MG63 (cell line): ENCODE measurements at regions not wholly inside any gene's neighbourhood (a gene's known extent, or its start where the extent isn't known, plus 50 kb on each side); places are given as distances from the start of the nearest gene placed in this dataset.
"Not testable (repeated sequence)": the region's sequence is repeated elsewhere in the genome, so short reads cannot be mapped to it uniquely, and the experiment has no call there.

Experiments
- DNase-seq: peaks from one replicate; pipeline ENCODE4 v3.0.0-alpha.2; 2020
- H3K27me3 ChIP-seq: fragments of 250-450 bp; sonication (Bioruptor Pico); 2 replicates; pipeline ENCODE4 v1.5.1; 2020; ENCODE audit warnings: mild to moderate bottlenecking, moderate library complexity
- H3K36me3 ChIP-seq: fragments of 250-450 bp; sonication (Bioruptor Pico); 2 replicates; pipeline ENCODE4 v1.5.1; 2020; ENCODE audit warnings: mild to moderate bottlenecking, moderate library complexity
- H3K4me3 ChIP-seq: fragments of 250-450 bp; sonication (Bioruptor Pico); 2 replicates; pipeline ENCODE4 v1.5.1; 2020; ENCODE audit warnings: mild to moderate bottlenecking, moderate library complexity
- H3K9me3 ChIP-seq: fragments of 250-450 bp; sonication (Bioruptor Pico); 2 replicates; pipeline ENCODE4 v1.5.1; 2020; ENCODE audit warnings: mild to moderate bottlenecking, moderate library complexity

- no peak for DNase-seq
- Histone ChIP-seq H3K9me3 (peaks cover 4% of the 10 kb centered on the region; the same call in 1 of the 2 replicates), H3K36me3 (no peaks in the 10 kb centered on the region), H3K4me3 (no peak overlapping the region), H3K27me3 (0 out of 2 replicates have a peak, but pooled peaks cover 3% of the 10 kb centered on the region)
Observed at GRCh38 chr5:152704286-152704685, 299.2 kb upstream of the NMUR2 start.

DNA sequence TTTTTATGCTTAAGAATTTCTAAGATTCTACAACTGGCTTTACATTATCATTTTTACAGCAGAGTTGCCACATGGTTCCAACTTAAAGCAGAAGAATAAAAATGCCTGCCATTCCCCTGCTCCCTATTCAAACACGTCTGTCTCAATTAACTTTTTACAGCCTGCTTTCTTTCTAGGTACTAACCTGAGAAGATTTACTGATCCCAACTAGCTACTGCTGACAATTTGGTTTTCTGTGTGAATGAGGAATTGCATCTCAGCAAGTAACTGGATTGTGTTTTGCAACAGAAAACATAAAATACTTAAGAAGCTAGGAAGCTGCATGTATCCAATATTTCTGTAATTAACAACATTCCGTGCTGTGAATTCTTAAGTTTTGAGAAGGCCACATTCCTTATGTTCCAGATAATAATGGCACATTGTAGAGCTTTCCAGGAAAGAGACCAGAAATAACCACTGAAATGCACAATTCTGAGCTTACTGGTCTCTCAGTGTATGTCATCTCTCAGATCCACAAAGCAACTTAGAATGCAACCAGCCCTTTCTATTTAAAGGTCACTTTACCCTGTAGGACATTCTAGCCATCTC, 306.8 kb upstream of the NMUR2 start:
- DNase-seq = no peak
- Histone ChIP-seq H3K36me3 (no peaks in the 10 kb centered on the region), H3K27me3 (0 out of 2 replicates have a peak, but pooled peaks cover 2% of the 10 kb centered on the region), H3K9me3 (no peaks in the 10 kb centered on the region), H3K4me3 (no peak overlapping the region)

DNA sequence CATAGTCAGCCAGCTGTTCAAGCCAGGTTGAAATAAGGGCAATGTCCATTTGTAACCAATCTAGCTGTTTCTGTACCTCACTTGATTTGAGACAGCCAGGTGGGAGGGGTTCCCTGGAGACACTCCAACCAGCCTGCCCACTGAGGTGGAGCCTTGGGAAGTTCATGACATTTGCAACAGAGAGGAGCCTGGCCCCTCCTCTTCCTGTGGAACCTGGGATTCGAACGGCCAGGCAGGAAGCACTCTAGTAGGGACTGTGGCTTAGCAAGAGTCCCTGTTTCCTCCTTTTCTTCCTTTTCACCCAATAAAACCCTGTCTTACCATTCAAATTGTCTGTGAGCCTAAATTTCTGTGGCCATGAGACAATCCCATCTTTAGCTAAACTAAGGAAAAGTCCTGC, 312.3 kb upstream of the NMUR2 start:
- DNase-seq = no peak
- no peaks in the 10 kb centered on the region for H3K9me3 ChIP-seq
- no peaks in the 10 kb centered on the region for H3K27me3 ChIP-seq
- no peak overlapping the region for H3K4me3 ChIP-seq
- H3K36me3 ChIP-seq = no peaks in the 10 kb centered on the region

DNA sequence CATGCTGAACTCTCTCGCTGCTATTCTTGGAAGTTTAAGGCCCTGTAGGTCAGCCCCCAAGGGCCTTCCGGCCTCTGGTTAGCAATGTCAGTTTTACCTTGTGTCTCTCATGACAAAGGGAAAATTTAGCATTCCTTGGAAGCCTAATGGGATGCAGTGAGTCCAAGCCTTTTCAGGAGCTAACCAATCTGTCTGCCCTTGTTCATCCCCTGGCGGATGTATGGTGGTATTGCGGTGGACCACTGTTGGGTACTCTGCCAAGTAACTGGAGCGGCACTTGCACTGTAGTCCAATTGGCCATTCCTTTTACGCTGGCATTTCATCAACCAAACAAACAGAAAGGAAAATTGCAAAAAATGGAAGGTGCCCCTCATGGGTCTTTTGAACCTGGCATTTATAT, 318.4 kb upstream of the NMUR2 start:
- Histone ChIP-seq H3K27me3 (no peaks in the 10 kb centered on the region), H3K36me3 (no peaks in the 10 kb centered on the region), H3K9me3 (no peaks in the 10 kb centered on the region), H3K4me3 (no peak overlapping the region)
- no peak for DNase-seq

GRCh38 chr5:152730176-152730575, 325.1 kb upstream of the NMUR2 start:
- H3K4me3 ChIP-seq = no peak overlapping the region
- no peaks in the 10 kb centered on the region for H3K27me3 ChIP-seq
- no peaks in the 10 kb centered on the region for H3K9me3 ChIP-seq
- no peak for DNase-seq
- H3K36me3 ChIP-seq = no peaks in the 10 kb centered on the region

GRCh38 chr5:152736906-152737305, 331.8 kb upstream of the NMUR2 start:
- Histone ChIP-seq H3K27me3 (no peaks in the 10 kb centered on the region; the same call in 1 of the 2 replicates), H3K9me3 (no peaks in the 10 kb centered on the region), H3K4me3 (no peak overlapping the region), H3K36me3 (no peaks in the 10 kb centered on the region)
- DNase-seq = peak; percentile 4

DNA sequence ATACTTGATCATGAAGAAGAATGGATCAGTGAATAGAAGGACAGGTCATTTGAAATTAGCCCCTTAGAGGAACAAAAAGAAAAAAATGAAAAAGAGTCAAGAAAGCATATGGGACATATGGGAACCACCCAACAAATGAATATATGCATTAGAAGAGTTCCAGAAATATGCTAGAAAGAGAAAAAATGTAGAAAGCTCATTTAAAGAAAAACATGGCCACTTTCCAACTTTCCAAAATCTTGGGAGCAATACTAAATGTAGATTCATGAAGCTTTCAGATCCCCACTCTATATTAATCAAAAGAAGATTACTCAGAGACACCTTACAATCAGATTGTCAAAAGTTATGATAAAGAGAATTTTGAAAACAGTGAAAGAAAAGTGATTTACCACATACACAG, 334.8 kb upstream of the NMUR2 start:
- Histone ChIP-seq H3K9me3 (no peaks in the 10 kb centered on the region), H3K27me3 (no peaks in the 10 kb centered on the region; the same call in 1 of the 2 replicates), H3K4me3 (no peak overlapping the region), H3K36me3 (no peaks in the 10 kb centered on the region)
- DNase-seq = no peak

GRCh38 chr5:152741126-152741525, 336.0 kb upstream of the NMUR2 start:
- not testable (repeated sequence) for H3K27me3 ChIP-seq

GRCh38 chr5:152787709-152788217, 382.7 kb upstream of the NMUR2 start:
- H3K4me3 ChIP-seq, H3K27me3 ChIP-seq, H3K36me3 ChIP-seq, H3K9me3 ChIP-seq, DNase-seq: not testable (repeated sequence)

More at GRCh38 chr5:152741126-152741525, 336.0 kb upstream of the NMUR2 start:
- not testable (repeated sequence) for H3K9me3 ChIP-seq, H3K36me3 ChIP-seq, DNase-seq, H3K4me3 ChIP-seq

DNA sequence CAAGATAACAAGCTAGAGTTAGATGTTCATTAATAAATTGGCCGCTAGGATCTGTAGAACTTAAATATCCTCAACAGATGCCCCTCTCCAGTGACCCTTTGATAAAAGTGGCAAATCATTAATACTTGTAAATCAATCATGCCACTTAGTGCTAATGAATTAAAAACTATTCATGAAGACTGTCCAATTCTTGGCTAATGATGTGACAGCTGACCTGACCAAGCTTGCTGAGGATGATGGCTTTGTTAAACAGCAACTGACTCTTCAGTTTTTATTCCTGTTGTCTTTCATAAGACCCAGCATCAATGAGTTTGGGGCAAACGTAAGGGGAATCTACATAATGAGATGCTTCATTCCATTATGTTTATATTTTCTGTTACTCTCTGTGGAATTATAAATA, 396.8 kb upstream of the NMUR2 start:
- no peaks in the 10 kb centered on the region for H3K27me3 ChIP-seq
- H3K4me3 ChIP-seq = no peak overlapping the region
- H3K9me3 ChIP-seq = no peaks in the 10 kb centered on the region
- no peaks in the 10 kb centered on the region for H3K36me3 ChIP-seq
- no peak for DNase-seq

GRCh38 chr5:152804179-152804578, 399.1 kb upstream of the NMUR2 start:
- Histone ChIP-seq H3K4me3 (no peak overlapping the region), H3K9me3 (no peaks in the 10 kb centered on the region), H3K36me3 (no peaks in the 10 kb centered on the region), H3K27me3 (no peaks in the 10 kb centered on the region; the same call in 1 of the 2 replicates)
- no peak for DNase-seq

- no peak for DNase-seq
- Histone ChIP-seq H3K27me3 (no peaks in the 10 kb centered on the region; the same call in 1 of the 2 replicates), H3K4me3 (no peak overlapping the region), H3K36me3 (no peaks in the 10 kb centered on the region), H3K9me3 (no peaks in the 10 kb centered on the region)
Observed at GRCh38 chr5:152811988-152812387, 406.9 kb upstream of the NMUR2 start.

GRCh38 chr5:152813526-152813925, 408.4 kb upstream of the NMUR2 start:
- Histone ChIP-seq H3K4me3 (no peak overlapping the region), H3K9me3 (no peaks in the 10 kb centered on the region), H3K27me3 (no peaks in the 10 kb centered on the region; the same call in 1 of the 2 replicates), H3K36me3 (no peaks in the 10 kb centered on the region)
- no peak for DNase-seq

DNA sequence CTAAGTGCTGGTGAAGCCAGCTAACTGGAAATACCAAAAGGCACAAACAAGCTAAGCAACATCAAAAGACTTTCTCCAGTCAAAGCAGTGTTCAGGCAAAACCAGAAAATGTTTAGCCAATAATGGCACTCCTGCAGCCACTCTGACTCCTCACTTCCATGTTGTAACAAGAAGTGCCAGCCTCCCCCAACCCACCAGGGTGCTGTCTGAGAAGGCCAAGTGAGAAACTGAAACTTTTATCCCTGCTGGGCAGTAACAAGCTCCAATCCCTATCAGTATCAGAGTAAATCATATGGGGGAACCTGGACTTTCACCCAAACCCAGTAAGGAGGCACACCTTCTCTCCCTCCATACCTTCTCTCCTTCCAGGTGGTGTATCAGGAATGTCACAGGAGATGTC, 414.8 kb upstream of the NMUR2 start:
- no peaks in the 10 kb centered on the region for H3K36me3 ChIP-seq
- DNase-seq = no peak
- no peaks in the 10 kb centered on the region for H3K9me3 ChIP-seq
- no peaks in the 10 kb centered on the region; the same call in 1 of the 2 replicates for H3K27me3 ChIP-seq
- H3K4me3 ChIP-seq = no peak overlapping the region

GRCh38 chr5:152824316-152824715, 419.2 kb upstream of the NMUR2 start:
- Histone ChIP-seq H3K9me3 (no peaks in the 10 kb centered on the region), H3K27me3 (no peaks in the 10 kb centered on the region; the same call in 1 of the 2 replicates), H3K36me3 (no peaks in the 10 kb centered on the region), H3K4me3 (no peak overlapping the region)
- DNase-seq = no peak

DNA sequence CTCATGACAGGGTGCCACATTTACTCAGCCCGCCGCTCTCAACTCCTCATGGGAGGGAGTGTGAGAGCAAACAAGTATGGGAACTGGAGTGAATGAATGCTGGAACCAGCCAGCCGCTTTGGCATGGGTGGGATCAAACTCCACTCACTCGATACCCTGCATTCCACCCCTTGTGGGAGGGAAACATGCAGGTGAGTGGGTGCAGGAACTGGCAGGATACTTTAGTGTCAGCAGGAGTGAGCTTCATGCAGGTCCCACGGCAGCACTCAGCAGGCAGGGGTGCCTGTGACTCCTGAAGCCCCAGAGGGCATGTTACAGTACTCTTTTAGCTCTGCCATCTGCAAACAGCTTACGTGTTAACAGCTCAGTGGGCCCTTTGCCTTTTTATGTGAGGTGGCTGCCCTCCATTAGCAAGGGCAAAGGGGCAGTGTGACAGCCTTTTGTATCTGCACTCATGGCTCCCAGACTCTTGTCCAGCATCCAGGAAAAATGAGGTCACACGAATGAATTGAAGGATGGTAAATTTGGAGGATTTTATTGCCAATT, 433.2 kb upstream of the NMUR2 start:
- Histone ChIP-seq H3K9me3 (no peaks in the 10 kb centered on the region), H3K36me3 (no peaks in the 10 kb centered on the region), H3K27me3 (no peaks in the 10 kb centered on the region), H3K4me3 (no peak overlapping the region)
- DNase-seq = no peak

DNA sequence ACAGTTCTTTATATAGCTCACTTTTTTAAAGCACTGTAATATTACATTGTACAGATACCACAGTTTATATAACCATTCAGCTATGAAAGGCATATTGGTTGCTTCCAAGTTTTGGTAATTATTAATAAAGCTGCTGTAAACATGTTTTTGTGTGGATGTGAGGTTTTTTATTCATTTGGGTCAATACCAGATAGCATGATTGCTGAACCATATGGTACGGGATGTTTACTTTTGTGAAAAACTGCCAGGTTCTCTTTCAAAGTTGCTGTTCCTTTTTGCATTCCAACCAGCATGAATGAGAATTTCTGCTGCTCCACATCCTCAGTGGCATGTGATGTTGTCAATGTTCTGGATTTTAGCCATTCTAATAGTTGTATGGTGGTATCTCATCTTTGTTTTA, 439.6 kb upstream of the NMUR2 start:
- Histone ChIP-seq H3K36me3 (no peaks in the 10 kb centered on the region), H3K4me3 (no peak overlapping the region), H3K9me3 (no peaks in the 10 kb centered on the region), H3K27me3 (no peaks in the 10 kb centered on the region)
- DNase-seq = no peak

GRCh38 chr5:152853361-152853760, 448.3 kb upstream of the NMUR2 start:
- Histone ChIP-seq H3K4me3 (no peak overlapping the region), H3K36me3 (no peaks in the 10 kb centered on the region), H3K9me3 (no peaks in the 10 kb centered on the region), H3K27me3 (peaks cover 2% of the 10 kb centered on the region; the same call in 1 of the 2 replicates)
- no peak for DNase-seq
